Fibroblast of lung (primary cell): ENCODE measurements at regions not wholly inside any gene's neighbourhood (a gene's known extent, or its start where the extent isn't known, plus 50 kb on each side); places are given as distances from the start of the nearest gene placed in this dataset.

Experiments used
- DNase-seq, 2 donors: peaks; one replicate each; pipeline versions ENCODE4 v3.0.0 to v3.0.0-alpha.2; 2010; ENCODE audit warnings: low read depth in 2 of 2
- H2AFZ ChIP-seq: 2 replicates; pipeline ENCODE4 v1.5.1; 2012; ENCODE audit warnings: low read length, control low read depth, inconsistent platforms
- H3K27ac ChIP-seq: 2 replicates; pipeline ENCODE4 v1.5.1; 2011; ENCODE audit warnings: low read length, control low read depth; ENCODE audit not compliant: insufficient read depth
- H3K27me3 ChIP-seq: 2 replicates; pipeline ENCODE4 v1.5.1; 2011; ENCODE audit warnings: mild to moderate bottlenecking, low read length; ENCODE audit not compliant: control insufficient read depth, insufficient read depth
- H3K36me3 ChIP-seq: 2 replicates; pipeline ENCODE4 v1.5.1; 2011; ENCODE audit warnings: low read length; ENCODE audit not compliant: control insufficient read depth, insufficient read depth
- H3K4me1 ChIP-seq: 2 replicates; pipeline ENCODE4 v1.5.1; 2011; ENCODE audit warnings: low read length; ENCODE audit not compliant: control insufficient read depth, insufficient read depth; ENCODE audit errors: extremely low read depth
- H3K4me2 ChIP-seq: 2 replicates; pipeline ENCODE4 v1.5.1; 2011; ENCODE audit warnings: low read length, control low read depth; ENCODE audit not compliant: insufficient read depth; ENCODE audit errors: extremely low read depth
- H3K4me3 ChIP-seq, 4 experiments: fragments of 200-600 bp in 1 of 4; sonication (generic) in 1 of 4; replicated peaks in 1 of 4; 2 replicates each; pipeline ENCODE4 v1.5.1; 2011 to 2016; ENCODE audit warnings: low read length in 4 of 4, low read depth in 3 of 4, mild to moderate bottlenecking in 3 of 4, control low read depth in 2 of 4, inconsistent platforms in 1 of 4, mixed read lengths in 1 of 4; ENCODE audit not compliant: insufficient read depth in 1 of 4; ENCODE audit errors: control extremely low read depth in 1 of 4
- H3K79me2 ChIP-seq: 2 replicates; pipeline ENCODE4 v1.5.1; 2012; ENCODE audit warnings: mild to moderate bottlenecking, low read length, inconsistent platforms; ENCODE audit not compliant: control insufficient read depth, insufficient read depth
- H3K9ac ChIP-seq: 2 replicates; pipeline ENCODE4 v1.5.1; 2011; ENCODE audit warnings: mild to moderate bottlenecking, low read length, control low read depth; ENCODE audit not compliant: insufficient read depth
- H3K9me3 ChIP-seq: 2 replicates; pipeline ENCODE4 v1.5.1; 2012; ENCODE audit warnings: low read depth, low read length; ENCODE audit not compliant: control insufficient read depth, insufficient read depth
- H4K20me1 ChIP-seq: 2 replicates; pipeline ENCODE4 v1.5.1; 2011; ENCODE audit warnings: low read length; ENCODE audit not compliant: control insufficient read depth, insufficient read depth; ENCODE audit errors: extremely low read depth
- EZH2 ChIP-seq: IDR thresholded peaks from 2 replicates; pipeline ENCODE4 v1.5.1; 2012; ENCODE audit warnings: low read length, control low read depth, mild to moderate bottlenecking; ENCODE audit errors: missing control alignments
- TF ChIP-seq, protein P1 (sequence below), 2 donors: IDR thresholded peaks in 1 of 2; conservative IDR thresholded peaks in 1 of 2; 1 replicate in 1 of 2; 2 replicates in 1 of 2; pipeline ENCODE4 v1.5.1; 2011 to 2012; ENCODE audit warnings: low read length in 2 of 2, control low read depth in 1 of 2, inconsistent platforms in 1 of 2, low read depth in 1 of 2, mild to moderate bottlenecking in 1 of 2

DNA sequence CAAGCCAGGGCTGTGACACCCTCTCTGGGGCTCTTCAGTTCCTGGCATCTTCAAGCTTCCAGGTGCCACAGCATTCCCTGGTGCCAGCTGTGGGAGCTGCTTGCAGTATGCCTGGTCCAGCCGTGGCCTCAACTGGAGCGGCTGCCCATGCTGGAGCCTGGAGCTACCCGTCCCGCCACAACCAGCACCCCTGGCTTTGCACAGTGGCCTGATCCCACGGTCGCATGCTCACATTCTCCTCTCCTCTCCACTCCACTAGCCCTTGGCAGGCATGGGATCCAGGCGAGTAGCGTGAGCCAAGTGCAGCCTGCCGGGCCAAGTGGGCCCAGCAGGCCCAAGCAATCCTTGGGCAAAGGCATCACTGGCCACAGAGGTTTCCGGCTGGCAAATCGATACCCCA is 81.7 kb downstream of the PPP4R3C start:
- Histone ChIP-seq H3K9ac (no peak overlapping the region), H3K9me3 (no peaks in the 10 kb centered on the region), H3K4me3 (no peak overlapping the region), H3K4me1 (no peaks in the 10 kb centered on the region), H3K27me3 (no peaks in the 10 kb centered on the region), H3K79me2 (no peaks in the 10 kb centered on the region), H3K4me2 (no peak overlapping the region), H3K27ac (no peak overlapping the region), H2AFZ (no peak overlapping the region), H4K20me1 (no peaks in the 10 kb centered on the region), H3K36me3 (no peaks in the 10 kb centered on the region)
- no peak for TF ChIP-seq EZH2
- TF ChIP-seq, protein P1, sequence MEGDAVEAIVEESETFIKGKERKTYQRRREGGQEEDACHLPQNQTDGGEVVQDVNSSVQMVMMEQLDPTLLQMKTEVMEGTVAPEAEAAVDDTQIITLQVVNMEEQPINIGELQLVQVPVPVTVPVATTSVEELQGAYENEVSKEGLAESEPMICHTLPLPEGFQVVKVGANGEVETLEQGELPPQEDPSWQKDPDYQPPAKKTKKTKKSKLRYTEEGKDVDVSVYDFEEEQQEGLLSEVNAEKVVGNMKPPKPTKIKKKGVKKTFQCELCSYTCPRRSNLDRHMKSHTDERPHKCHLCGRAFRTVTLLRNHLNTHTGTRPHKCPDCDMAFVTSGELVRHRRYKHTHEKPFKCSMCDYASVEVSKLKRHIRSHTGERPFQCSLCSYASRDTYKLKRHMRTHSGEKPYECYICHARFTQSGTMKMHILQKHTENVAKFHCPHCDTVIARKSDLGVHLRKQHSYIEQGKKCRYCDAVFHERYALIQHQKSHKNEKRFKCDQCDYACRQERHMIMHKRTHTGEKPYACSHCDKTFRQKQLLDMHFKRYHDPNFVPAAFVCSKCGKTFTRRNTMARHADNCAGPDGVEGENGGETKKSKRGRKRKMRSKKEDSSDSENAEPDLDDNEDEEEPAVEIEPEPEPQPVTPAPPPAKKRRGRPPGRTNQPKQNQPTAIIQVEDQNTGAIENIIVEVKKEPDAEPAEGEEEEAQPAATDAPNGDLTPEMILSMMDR (conservative IDR thresholded peaks at IDR 0.05 in 1 of 2, IDR thresholded peaks at IDR 0.05 in 1 of 2; ENCODE audit: low read depth in 1 of 2, low read length in 2 of 2): no peak
- no peak for DNase-seq

- H3K27ac ChIP-seq: no peak overlapping the region
- H3K4me1 ChIP-seq: no peaks in the 10 kb centered on the region
- H3K4me2 ChIP-seq: no peak overlapping the region
- H3K79me2 ChIP-seq: no peaks in the 10 kb centered on the region
- no peaks in the 10 kb centered on the region for H3K27me3 ChIP-seq
- no peaks in the 10 kb centered on the region for H4K20me1 ChIP-seq
- H2AFZ ChIP-seq: no peak overlapping the region
- TF ChIP-seq, protein P1 (conservative IDR thresholded peaks at IDR 0.05 in 1 of 2, IDR thresholded peaks at IDR 0.05 in 1 of 2; ENCODE audit: low read depth in 1 of 2, low read length in 2 of 2): no peak
- TF ChIP-seq EZH2: no peak
- H3K4me3 ChIP-seq: no peak overlapping the region
- no peak for DNase-seq
- no peak overlapping the region for H3K9ac ChIP-seq
- no peaks in the 10 kb centered on the region for H3K9me3 ChIP-seq
- no peaks in the 10 kb centered on the region for H3K36me3 ChIP-seq
These were observed 82.8 kb downstream of the PPP4R3C start for GRCh38 chrX:27380163-27380845.

- no peak overlapping the region for H3K4me3 ChIP-seq
- H3K36me3 ChIP-seq: no peaks in the 10 kb centered on the region
- no peak overlapping the region for H2AFZ ChIP-seq
- no peak overlapping the region for H3K9ac ChIP-seq
- no peak overlapping the region for H3K4me2 ChIP-seq
- no peaks in the 10 kb centered on the region for H3K27me3 ChIP-seq
- no peak overlapping the region for H3K27ac ChIP-seq
- no peaks in the 10 kb centered on the region for H3K4me1 ChIP-seq
- no peaks in the 10 kb centered on the region for H4K20me1 ChIP-seq
- H3K79me2 ChIP-seq: no peaks in the 10 kb centered on the region
- DNase-seq: no peak
- H3K9me3 ChIP-seq: no peaks in the 10 kb centered on the region
- no peak for TF ChIP-seq EZH2
- TF ChIP-seq, protein P1 (conservative IDR thresholded peaks at IDR 0.05 in 1 of 2, IDR thresholded peaks at IDR 0.05 in 1 of 2; ENCODE audit: low read depth in 1 of 2, low read length in 2 of 2): no peak
These were observed 109.1 kb downstream of the PPP4R3C start for GRCh38 chrX:27354021-27354420.
